ENCODE measurements at regions not wholly inside any gene's neighbourhood (a gene's known extent, or its start where the extent isn't known, plus 50 kb on each side); places are given as distances from the start of the nearest gene placed in this dataset.

DNA sequence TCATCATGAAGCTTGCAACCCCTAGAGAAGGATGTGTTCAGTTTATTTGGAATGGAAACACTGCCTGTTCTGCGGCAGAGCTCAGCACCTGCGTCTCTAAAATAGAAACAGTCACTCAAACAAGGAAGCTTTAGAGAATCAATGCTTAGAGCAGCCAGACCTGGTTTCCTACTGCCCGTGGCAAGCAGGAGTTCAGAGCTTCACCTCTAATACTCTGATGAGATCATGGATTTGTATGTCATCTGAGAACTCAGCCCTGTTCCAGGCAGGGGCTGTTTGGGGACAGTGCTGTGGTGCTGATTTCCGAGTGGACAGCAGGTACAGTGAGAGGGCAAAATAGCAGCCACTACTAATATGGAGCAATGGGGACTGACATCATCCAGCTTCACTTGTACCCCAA is 236.0 kb upstream of the IRX1 start:
- DNase-seq, result no peak

DNA sequence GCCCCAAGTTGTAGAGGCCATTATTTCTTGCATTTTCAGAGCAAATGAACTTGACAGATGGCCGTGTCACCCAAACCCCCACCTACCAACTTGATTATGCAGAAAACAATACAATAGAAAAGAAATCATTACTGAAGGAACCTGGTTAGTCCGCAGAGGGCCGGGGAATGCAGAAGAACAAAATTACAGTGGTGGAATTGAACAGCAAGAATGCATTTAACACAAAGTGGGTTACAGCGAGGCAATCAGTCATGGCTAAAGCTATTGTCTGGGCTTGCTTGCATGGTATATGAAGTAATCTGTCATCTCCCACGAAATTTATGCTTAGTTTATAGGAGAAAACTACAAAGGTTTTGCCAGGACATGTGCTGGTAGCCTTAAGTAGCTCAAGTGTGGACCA is 238.3 kb upstream of the IRX1 start:
- DNase-seq, result no peak

DNA sequence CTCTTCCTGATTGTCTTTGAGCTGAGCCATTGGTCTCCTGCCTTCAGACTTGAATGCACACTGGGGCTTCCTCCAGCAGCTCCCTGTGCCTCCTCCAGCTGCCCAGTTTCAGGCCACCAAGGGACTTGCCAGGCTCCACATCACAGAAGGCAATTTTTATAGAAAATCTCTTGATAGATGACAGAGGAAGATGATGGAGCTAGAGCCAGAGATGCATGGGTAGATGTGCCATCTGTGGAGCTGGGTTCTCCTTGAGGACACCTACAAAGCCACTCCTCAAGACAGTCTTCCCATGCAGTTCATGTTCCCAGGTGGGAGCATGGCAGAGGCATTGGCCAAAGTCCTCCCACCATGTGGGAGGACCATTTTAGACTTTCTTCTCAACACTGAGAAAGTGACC is 239.6 kb upstream of the IRX1 start:
- DNase-seq, result no peak

DNA sequence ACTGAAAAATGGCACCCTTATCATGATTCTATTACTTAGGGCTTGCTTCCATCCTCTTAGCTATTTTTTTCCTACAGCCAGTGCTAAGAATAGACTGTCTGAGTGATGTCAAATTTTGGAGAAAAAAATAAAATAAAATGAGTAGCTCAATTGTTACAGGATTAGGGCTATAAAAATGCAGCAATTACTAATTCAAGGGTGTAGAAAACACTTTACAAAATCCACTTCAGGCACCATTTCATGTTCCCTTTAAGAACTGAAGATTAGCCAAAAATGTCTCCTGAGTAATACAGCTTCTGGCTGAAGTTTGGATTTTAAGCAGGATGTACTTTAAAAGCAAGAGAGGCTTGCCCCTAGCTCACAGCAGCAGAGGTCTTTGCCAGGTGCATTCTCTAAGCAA is 240.5 kb upstream of the IRX1 start:
- DNase-seq, result no peak

DNA sequence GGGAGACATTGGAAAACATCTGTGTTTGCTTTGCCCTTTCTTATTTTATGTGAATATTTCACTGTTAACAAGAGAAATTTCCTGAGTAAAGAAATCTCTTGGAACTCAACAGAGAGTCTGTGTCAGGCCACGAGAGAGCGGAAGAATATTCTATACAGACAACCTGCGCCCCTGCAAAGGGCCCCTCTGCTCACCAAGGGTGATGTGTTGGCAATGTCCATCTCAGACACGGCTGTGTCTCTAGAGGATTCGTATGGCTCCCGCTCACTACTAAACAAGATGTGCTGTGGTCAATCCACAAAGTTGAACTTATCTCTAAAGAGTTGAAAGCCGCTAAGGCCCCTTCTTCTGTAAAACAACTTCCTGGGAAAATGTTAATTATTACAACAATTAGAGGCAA is 241.0 kb upstream of the IRX1 start:
- no peak for DNase-seq

DNA sequence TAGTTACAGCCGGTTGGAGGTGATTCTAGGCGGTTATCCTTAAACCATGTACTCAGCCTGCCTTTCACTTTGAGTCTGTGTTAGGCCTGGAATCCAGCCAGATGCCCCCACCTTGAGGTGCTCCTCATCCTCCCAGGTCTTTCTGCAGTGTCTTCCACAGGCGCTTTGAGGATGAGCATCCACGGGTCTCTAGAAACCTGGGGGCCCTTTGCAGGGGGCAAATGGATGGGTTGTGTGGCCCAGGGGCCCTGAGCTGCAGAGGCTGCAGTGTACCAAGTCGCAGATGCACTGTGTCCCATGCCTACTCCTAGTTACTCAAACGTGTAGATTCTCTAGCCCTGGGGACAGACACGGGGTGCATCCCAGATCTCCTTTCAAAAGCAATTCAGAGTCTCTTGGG is 242.1 kb upstream of the IRX1 start:
- DNase-seq, result no peak

DNA sequence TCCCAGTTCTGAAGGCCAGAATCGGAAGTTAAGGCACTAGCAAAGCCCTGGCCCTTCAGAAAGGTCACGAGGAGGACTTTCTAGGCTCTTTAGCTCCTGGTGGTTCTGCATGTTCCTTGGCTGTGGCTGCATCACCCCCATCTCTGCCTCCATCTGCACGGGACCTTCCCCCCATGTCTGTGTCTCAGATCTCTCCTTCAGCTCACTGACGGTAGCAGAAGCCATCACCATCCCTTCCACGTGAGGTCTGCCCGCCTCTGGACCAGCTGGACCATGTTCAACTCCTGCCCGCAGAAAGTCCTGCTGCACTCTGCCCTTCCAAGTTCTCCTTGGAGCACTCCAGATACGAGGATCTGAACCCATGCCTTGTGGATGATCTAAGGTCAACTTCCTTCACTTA is 242.9 kb upstream of the IRX1 start:
- DNase-seq, result no peak

DNA sequence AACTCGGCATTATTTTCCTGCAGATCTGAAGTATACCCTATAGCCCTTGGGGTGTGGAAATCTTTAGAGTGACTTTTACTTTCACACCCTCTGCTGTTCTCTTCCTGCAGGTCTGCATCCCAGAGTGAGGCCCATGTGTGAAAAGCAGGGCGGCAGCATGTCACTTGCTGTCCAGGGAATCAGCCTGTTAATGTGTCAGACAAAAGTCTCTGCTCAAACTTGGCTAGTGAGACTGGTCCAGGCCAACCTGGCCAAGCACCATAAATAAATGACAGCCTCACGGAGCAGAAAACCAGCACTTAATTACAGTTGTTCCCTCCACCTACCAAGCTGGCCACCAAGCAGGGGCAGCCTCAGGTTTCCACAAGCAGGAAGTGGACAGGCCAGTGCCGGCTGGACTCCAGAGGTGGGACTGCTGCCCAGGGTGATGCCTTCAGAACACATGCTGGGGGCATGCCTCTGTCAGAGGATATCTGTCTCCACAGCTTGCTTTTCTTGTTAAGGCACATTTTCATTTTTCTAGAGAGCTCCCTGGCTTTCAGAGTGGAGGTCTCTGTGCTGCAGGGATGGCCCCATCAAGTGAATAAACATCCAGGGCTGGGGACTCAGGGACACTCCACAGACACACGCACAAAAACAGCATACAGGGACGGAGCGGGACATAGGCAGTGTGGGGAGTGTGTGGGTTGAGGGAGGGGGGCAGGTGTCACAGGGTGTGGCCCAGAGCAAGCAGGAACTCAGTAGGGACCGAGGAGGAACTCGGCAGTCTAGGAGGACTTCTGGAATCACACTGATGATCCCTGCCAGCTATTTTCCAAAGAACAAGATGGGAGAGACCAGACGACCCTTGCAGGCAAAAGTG is 243.8 kb upstream of the IRX1 start:
- DNase-seq, result no peak

DNA sequence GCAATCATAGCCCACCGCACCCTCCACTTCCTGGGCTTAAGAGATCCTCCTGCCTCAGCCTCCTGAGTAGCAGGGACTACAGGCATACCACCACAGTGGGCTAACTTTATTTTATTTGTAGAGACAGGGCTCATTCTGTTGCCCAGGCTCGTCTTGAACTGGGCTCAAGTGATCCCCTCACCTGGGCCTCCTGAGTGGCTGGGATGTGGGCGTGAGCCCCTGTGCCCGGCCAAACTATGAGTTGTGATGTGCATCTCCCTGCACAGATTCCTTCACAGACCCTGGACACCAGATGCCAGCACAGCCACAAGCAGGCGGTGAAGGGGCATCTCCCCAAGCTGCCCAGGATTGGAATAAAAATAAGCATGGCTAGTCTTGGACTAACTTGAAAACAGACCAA is 244.9 kb upstream of the IRX1 start:
- no peak for DNase-seq

DNA sequence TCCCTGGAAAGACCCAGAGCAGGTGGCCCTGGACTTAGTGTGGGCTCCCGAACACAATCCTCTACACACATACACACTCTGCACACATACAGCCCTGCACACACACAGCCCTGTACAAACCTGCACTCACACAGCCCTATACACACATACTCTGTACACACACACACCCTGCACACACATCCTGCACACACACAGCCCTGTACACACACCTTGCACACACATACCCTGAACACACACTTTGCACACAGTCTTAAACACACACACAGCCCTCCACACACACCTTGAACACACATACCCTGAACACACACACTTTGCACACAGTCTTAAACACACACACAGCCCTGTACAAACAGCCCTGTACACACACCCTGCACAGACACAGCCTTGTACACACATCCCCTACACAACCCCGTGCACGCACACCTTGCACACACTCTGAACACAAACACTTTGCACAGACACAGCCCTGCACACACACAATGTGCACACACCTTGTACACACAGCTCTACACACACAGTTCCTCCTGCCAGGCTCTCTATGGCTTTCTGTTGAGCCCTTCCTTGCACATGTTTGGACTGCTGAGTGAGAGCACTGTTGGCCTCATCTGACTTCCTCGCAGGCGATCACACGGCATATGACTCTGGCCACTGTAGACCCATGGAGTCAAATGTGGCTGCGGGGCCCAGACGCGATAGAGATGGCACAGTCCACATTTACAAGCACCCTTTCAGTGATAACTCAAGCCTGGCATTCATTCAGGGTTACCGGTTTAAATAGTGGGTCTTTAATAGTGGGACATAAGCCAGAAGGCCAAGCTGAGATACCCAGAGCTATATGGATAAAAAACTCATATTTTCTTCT is 245.7 kb upstream of the IRX1 start:
- no peak for DNase-seq

DNA sequence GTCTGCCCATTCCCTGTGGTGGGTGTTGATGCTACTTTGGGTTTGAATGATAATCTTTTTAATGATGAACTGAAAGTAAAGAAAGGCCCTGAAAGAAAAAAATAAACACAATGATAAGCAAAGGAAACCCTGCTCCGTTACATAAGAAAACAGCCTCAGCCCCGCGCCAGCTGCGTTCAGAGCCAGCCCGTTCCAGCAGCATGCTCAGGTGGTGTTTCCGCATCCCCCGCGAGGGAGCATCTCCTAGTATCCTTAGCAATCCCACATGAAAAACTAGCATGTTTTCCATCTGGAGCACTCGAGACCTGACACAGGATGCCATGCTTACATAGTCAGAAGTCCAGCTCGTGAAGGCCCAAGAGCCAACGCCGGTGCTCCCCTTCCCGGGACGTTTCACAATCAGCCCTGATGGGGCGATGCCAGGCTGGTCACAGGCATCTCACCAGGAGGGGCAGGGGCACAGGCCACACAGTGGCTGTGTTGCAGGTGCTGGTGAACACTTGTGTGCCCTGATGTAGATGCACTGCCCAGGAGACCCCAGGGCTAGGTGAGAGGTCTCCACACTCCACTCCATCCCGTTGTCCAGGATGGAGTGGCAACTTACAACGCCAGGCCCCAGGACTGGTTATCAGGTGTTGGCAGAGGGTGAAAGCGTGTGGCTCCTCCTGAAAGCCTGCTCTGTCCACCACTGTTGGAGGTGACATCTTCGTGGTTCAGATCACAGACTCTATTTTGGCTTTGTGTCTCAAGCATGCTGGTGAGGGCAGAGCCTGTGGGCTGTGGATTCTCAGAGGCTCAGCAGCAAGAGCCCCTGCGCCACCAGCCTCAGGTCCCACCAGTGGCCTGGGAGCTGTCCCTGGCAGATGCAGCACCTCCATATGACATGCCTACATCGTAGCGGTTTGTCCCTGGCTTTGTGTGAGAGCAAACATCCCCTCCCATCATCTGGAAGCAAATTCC is 246.8 kb upstream of the IRX1 start:
- no peak for DNase-seq

DNA sequence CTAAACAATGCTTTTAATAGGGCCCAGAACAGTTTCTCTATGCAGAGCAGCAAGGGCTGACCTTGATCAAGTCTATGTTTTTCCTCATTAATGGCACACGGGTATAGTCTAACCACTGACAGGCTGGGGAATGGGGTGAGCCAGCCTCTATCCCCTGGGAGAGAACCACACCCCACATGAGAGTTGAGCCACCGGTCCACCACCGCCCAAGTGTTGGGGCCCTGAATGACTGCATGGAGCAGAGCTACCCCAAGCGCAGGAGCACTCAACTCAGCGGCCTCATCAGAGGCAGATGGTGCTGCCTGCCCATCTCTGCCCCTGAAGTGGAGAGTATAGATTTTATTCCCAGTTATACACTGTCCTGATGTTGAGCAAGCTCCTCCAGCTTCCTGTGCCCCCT is 247.9 kb upstream of the IRX1 start:
- no peak for DNase-seq

DNA sequence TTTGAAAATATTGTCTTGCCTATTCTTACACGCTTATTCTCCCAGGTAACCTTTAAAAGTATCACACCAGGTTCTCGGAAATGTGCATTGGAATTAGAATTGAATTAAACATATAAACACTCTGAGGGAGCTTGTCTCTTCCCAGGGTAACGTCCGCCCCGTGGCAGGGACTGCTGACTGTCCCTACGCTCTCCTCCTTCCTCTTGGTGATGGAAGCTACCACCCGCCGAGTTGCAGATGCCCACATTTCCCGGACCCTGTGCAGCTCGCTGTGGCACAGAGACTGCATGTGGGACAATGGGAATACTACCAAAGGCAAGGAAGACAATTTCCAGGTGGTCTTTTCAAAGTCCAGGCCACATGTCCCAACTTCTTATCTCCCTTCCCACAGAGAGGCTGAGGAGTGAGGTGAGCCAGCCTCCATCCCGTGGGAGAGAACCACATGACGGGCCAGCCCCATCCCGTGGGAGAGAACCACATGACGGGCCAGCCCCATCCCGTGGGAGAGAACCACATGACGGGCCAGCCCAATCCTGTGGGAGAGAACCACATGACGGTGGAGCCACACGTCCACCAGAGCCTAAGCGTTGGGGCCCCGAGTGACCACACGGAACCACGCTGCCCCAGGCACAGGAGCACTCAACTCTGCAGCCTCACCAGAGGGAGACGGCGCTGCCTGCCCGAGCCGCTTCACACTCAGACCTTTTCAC is 249.4 kb upstream of the IRX1 start:
- DNase-seq, result no peak

DNA sequence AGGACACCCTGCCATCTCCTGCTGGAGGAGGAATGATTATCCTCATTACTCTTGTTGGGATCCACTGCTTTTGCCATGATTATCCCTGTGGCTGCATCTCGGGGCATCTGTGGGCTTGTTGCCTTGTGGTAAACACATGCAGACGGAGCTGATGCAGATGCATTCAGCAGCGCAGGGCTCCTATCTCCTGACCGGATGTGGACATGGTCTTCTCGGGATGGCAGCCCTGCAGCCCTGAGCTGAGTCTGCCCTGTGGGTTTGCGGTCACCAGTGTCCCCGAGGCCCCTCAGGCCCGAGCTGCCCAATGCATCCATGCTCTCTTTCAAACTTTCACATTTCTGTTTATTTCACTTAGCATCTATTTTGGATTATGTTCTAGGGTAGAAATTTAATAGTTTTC is 250.4 kb upstream of the IRX1 start:
- no peak for DNase-seq

DNA sequence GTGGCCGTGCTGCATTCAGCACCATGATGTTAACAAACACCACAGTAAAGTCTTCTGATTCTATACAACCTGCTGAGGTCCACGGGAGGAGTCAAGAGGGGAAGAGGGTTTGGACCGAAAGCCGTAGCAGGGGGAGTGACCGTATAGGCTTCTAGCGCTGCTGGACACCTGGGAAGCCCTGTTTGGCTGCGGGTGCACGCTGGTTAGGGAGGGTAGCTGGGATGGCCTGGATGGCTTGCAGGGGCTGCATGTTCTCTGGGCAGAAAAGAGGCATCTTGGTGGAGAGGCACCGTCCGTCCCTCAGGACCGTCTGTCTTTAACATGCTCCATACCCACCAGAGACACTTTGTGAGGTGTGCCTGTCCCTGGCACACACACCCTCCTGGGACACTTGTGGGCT is 251.0 kb upstream of the IRX1 start:
- no peak for DNase-seq

DNA sequence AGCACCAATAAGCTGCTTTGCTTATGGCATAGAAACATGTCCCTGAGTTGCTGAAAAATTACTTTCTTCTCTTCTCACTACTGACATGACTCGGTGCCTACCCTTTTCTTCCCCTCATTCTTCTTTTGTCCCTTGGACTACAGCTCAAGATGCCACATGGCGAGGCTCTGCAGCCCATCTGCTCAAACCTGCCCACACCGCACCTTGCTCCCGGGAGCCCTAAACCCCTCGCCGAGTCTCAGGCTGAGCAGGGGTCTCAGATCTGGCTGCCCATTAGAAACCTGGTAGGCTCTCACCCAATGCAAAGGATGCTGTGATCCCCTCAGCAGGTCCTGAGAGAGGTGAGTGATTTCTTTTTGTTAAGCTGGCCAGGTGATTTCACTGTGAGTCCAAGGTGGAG is 251.7 kb upstream of the IRX1 start:
- no peak for DNase-seq

DNA sequence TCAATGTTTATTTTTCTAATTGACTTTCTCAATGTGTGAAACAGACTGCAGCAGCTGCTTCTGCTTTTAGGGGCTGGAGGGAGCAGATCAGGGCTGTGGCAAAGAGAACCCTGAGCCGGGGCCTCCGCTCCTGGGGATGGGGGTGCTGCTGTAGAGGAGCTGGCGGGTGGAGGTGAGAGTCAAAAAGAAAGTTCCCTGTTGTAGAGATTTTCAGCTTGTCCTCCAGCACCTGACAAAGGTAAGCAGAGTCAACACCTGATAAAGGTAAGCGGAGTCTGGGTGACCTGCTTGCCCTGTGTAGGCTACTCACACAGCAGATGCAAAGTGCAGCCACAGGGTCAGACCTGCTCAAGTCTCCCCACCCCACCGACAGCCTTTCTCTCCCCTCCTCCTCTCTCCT is 252.4 kb upstream of the IRX1 start:
- DNase-seq, result no peak

DNA sequence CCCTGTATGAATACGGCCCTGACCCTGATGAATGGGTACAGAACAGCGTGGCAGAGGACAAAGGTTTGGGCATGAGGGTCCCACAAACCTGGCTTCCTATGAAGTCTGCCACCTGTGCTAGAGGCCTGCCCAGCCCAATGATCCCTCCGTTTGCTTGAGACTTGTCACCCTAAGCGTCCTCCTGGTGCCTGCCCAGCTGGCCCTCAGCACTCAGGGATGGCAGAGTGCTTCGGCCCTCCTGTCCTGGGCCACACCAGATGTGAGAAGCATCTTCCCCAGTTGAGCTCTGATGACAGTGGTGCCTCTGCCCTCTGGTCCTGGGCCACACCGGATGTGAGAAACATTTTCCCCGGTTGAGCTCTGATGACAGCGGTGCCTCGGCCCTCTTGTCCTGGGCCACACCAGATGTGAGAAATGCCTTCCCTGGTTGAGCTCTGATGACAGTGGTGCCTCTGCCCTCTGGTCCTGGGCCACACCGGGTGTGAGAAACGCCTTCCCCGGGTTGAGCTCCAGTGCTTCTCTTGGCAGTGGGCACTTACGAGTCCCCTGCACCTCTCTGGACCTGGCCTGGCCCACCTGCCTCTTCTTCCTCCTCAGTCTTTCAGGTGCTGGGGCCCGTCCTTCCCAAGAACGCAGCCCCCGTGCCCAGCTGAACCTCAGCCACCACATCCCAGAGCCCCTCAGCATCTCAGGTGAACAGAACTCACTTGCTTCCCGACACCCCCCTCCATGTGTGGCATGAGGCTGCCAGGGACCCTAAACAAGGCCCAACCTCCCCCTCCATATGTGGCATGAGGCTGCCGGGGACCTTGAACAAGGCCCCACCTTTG is 253.1 kb upstream of the IRX1 start:
- no peak for DNase-seq

DNA sequence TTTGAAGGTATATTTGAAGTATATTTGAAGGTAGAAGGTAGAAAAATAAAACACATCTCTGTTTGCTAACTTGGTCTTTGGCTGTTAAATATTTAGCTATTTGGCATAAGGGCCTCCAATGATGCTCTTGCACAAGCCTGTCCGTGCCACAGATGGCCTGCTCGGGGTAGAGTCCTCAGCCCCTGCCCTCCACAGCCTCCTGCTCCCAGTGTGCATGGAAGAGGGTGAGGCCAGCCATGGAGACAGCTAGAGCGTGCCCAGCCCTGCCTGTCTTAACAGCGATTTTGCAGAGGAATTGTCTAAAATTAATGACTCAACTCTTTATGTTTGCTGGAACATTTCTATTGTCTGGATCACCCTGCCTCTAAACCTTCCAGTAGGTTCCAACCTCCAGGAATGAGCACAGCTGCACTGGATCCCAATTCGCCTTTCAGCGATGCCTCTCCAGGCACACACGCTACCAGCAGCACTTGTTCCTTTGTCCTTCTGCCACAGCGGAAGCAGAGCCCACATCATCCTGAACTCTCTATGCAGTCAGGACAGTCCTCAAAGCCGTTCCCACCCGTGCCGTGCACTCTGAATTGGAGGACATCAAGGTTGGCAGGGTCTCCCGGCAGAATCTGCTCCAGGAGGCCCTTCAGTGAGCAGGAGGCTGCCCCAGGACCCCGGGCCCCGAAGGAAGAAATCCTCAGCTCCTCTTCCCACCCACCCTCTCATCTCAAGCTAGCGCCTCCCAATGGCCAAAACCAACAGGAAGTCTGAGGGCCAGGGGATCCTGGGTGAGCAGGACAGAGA is 254.0 kb upstream of the IRX1 start:
- DNase-seq, result no peak

DNA sequence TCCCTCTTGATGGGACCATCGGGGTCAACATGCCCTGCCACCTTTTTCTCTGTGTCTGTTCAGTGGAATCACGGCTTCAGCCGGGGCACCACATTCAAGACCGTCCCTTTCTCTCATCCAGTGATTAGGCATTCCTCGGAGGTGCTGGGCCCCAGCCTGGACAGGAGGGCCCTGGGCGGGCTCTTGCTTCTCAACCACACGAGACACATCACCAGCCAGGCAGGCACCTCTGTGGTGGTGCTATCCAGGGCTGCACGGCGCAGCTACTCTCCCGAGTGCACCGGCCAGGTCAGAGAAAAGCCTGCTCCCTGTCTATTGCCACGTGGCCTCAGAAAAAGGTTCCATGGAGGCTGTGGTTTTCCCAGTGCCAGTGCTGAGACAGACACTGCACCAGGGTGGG is 255.2 kb upstream of the IRX1 start:
- no peak for DNase-seq

DNA sequence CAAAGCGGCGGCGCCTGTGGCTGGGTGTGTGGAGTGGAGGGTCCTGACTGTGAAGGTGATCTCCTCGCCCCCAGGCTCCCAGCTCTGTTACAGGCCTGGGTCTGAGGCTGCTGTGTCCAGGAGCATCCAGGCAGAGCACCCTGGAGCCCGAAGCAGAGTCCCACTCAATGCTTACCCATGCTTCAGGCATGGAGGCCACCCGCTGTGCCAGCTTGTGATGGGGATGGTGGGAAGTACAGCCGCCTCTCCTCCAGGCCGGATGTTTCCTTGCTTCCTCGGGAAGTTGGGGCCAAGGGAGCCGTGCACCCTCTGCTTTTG is 255.9 kb upstream of the IRX1 start:
- no peak for DNase-seq
